ENCODE measurements at regions not wholly inside any gene's neighbourhood (a gene's known extent, or its start where the extent isn't known, plus 50 kb on each side); places are given as distances from the start of the nearest gene placed in this dataset.

GRCh38 chr7:36788825-36789470, 64.7 kb upstream of the AOAH start:
- DNase-seq (ENCODE audit: extremely low spot score), result no peak
- ChIA-PET CTCF (no interaction called here), POLR2A (no interaction called here)
- TF ChIP-seq CTCF (IDR thresholded peaks at IDR 0.05; ENCODE audit: control extremely low read depth, extremely low read depth, low read depth, missing control alignments), result no peak

GRCh38 chr7:36787933-36788378, 63.7 kb upstream of the AOAH start:
- no peak for DNase-seq (ENCODE audit: extremely low spot score)
- ChIA-PET POLR2A (no interaction called here), CTCF (interaction anchor here (1.1 kb wide), 1 partner anchor 98 kb away, joined by 3 read pairs; no protein-coding TSS in a partner anchor)

GRCh38 chr7:36784991-36785940, 61.0 kb upstream of the AOAH start:
- peak; percentile 55 for DNase-seq (ENCODE audit: extremely low spot score)
- POLR2A ChIA-PET, result interaction anchor here (0.7 kb wide), 1 partner anchor 49 kb away, joined by 5 read pairs; no protein-coding TSS in a partner anchor

More at GRCh38 chr7:36787933-36788378, 63.7 kb upstream of the AOAH start:
- TF ChIP-seq CTCF (IDR thresholded peaks at IDR 0.05; ENCODE audit: control extremely low read depth, extremely low read depth, low read depth, missing control alignments), result no peak

GRCh38 chr7:36781011-36781738, 56.9 kb upstream of the AOAH start:
- no peak for TF ChIP-seq CTCF (IDR thresholded peaks at IDR 0.05; ENCODE audit: control extremely low read depth, extremely low read depth, low read depth, missing control alignments)
- ChIA-PET POLR2A (no interaction called here), CTCF (interaction anchor here (1.0 to 1.5 kb wide), 2 partner anchors 31 to 206 kb away, joined by 3 to 4 read pairs; no protein-coding TSS in a partner anchor)
- no peak for DNase-seq (ENCODE audit: extremely low spot score)

More at GRCh38 chr7:36784991-36785940, 61.0 kb upstream of the AOAH start:
- CTCF ChIA-PET, result interaction anchor here (1.4 kb wide), 2 partner anchors 41 to 115 kb away, joined by 3 read pairs; no protein-coding TSS in a partner anchor
- TF ChIP-seq CTCF (IDR thresholded peaks at IDR 0.05; ENCODE audit: control extremely low read depth, extremely low read depth, low read depth, missing control alignments), result no peak

- ChIA-PET POLR2A (no interaction called here), CTCF (interaction anchor here (1.1 to 2.3 kb wide), 4 partner anchors 9 to 24 kb away, joined by 3 to 6 read pairs (median 4); no protein-coding TSS in a partner anchor)
- DNase-seq (ENCODE audit: extremely low spot score), result no peak
- no peak for TF ChIP-seq CTCF (IDR thresholded peaks at IDR 0.05; ENCODE audit: control extremely low read depth, extremely low read depth, low read depth, missing control alignments)
Observed at GRCh38 chr7:36777855-36778254, 53.6 kb upstream of the AOAH start.

- CTCF ChIA-PET, result interaction anchor here (1.3 to 2.3 kb wide), 3 partner anchors 8 to 21 kb away, joined by 4 to 6 read pairs (median 5); no protein-coding TSS in a partner anchor
- TF ChIP-seq CTCF (IDR thresholded peaks at IDR 0.05; ENCODE audit: control extremely low read depth, extremely low read depth, low read depth, missing control alignments), result no peak
- no peak for DNase-seq (ENCODE audit: extremely low spot score)
- POLR2A ChIA-PET, result no interaction called here
Observed at GRCh38 chr7:36777062-36777461, 52.8 kb upstream of the AOAH start.

Data from GM10248 (cell line).